ENCODE measurements at regions not wholly inside any gene's neighbourhood (a gene's known extent, or its start where the extent isn't known, plus 50 kb on each side); places are given as distances from the start of the nearest gene placed in this dataset.

- ChIA-PET SMC1A (ENCODE audit: uncharacterized antibody, unreplicated experiment) (no interaction called here), RAD21 (ENCODE audit: unreplicated experiment) (no interaction called here), POLR2A (no interaction called here), CTCF (no interaction called here)
- Histone ChIP-seq H3K36me3 (ENCODE audit: control insufficient read depth in 2 of 2, insufficient read depth in 2 of 2, low read length in 1 of 2) (no peaks in the 10 kb centered on the region), H2AFZ (ENCODE audit: control insufficient read depth, low read depth, low read length) (no peak overlapping the region), H3K9me3 (replicated peaks; ENCODE audit: control insufficient read depth, insufficient read depth, low read length) (no peaks in the 10 kb centered on the region), H3K27ac (ENCODE audit: control insufficient read depth, insufficient read depth) (no peak overlapping the region), H3K4me1 (ENCODE audit: control insufficient read depth, insufficient read depth, low read length) (no peaks in the 10 kb centered on the region), H3K9ac (ENCODE audit: control insufficient read depth, insufficient read depth, low read length) (no peak overlapping the region), H3K79me2 (ENCODE audit: control insufficient read depth, insufficient read depth, low read length) (no peaks in the 10 kb centered on the region), H4K20me1 (ENCODE audit: control insufficient read depth, insufficient read depth) (no peaks in the 10 kb centered on the region), H3K4me3 (no peak overlapping the region), H3K4me2 (ENCODE audit: control insufficient read depth, insufficient read depth) (no peak overlapping the region), H3K27me3 (replicated peaks in 1 of 2; ENCODE audit: control insufficient read depth in 2 of 2, insufficient read depth in 2 of 2, low read length in 1 of 2) (no peaks in the 10 kb centered on the region)
- no TSS peak for BruUV-seq (replicated peaks)
- DNase-seq (ENCODE audit: low read depth, low spot score) (no peak), ATAC-seq (no peak), FAIRE-seq (no peak)
- intact Hi-C loops (cut with micrococcal nuclease; ENCODE audit: unreplicated experiment), result no loop called here
- TF ChIP-seq PML (IDR thresholded peaks at IDR 0.05; ENCODE audit: low read length) (no peak), SKIL (IDR thresholded peaks at IDR 0.05; ENCODE audit: low read depth, poor library complexity, severe bottlenecking) (no peak), POU2F2 (IDR thresholded peaks at IDR 0.05; ENCODE audit: borderline replicate concordance, low read depth, low read length) (no peak), SIN3A (IDR thresholded peaks at IDR 0.05; ENCODE audit: low read depth, low read length) (no peak), NBN (IDR thresholded peaks at IDR 0.05) (no peak), PKNOX1 (IDR thresholded peaks at IDR 0.05) (no peak), ZNF207 (IDR thresholded peaks at IDR 0.05; ENCODE audit: borderline replicate concordance) (no peak), ZNF622 (IDR thresholded peaks at IDR 0.05) (no peak), MTA2 (IDR thresholded peaks at IDR 0.05; ENCODE audit: low read depth) (no peak), MAX (IDR thresholded peaks at IDR 0.05; ENCODE audit: low read depth, low read length) (no peak), NFIC (IDR thresholded peaks at IDR 0.05; ENCODE audit: low read depth, low read length) (no peak), CHD1 (IDR thresholded peaks at IDR 0.05; ENCODE audit: low read depth, low read length) (no peak), ZBTB4 (CRISPR knock-in tag; IDR thresholded peaks at IDR 0.05) (no peak), HCFC1 (IDR thresholded peaks at IDR 0.05; ENCODE audit: low read length) (no peak), ZSCAN29 (IDR thresholded peaks at IDR 0.05) (no peak), MTA3 (IDR thresholded peaks at IDR 0.05; ENCODE audit: borderline replicate concordance, low read length) (no peak), SMAD5 (IDR thresholded peaks at IDR 0.05; ENCODE audit: low read depth) (no peak), BHLHE40 (IDR thresholded peaks at IDR 0.05; ENCODE audit: borderline replicate concordance in 1 of 2, low read depth in 2 of 2, low read length in 1 of 2) (no peak)
- in situ Hi-C loops (cut with MboI), result no loop called here
- WGBS (ENCODE audit: insufficient coverage, insufficient replicate concordance, low lambda C conversion rate, missing lambda C conversion rate), result 20% methylated on average over 2 of the region's 2 CpGs
These were observed 946.1 kb downstream of the SQOR start for GRCh38 chr15:46580924-46581323.

Data from GM12878 (cell line).